Stomach (tissue), 4 donors: ENCODE measurements at regions not wholly inside any gene's neighbourhood (a gene's known extent, or its start where the extent isn't known, plus 50 kb on each side); places are given as distances from the start of the nearest gene placed in this dataset.

ENCODE experiments used
- POLR2A ChIP-seq, 4 donors: fragments of 450-650 bp; IDR thresholded peaks; one replicate each; pipeline ENCODE4 v1.6.1; 2016; ENCODE audit warnings: antibody characterized with exemption in 4 of 4, control low read depth in 2 of 4, mild to moderate bottlenecking in 1 of 4, moderate library complexity in 1 of 4
- TF ChIP-seq, protein P1 (sequence below), 7 experiments: fragments of 450-650 bp in 4 of 7; fragments of 200-600 bp in 3 of 7; sonication (generic) in 3 of 7; IDR thresholded peaks; one replicate each; pipeline ENCODE4 v1.5.1; 2016 to 2019; ENCODE audit warnings: antibody characterized with exemption in 7 of 7, control low read depth in 2 of 7, mild to moderate bottlenecking in 1 of 7

DNA sequence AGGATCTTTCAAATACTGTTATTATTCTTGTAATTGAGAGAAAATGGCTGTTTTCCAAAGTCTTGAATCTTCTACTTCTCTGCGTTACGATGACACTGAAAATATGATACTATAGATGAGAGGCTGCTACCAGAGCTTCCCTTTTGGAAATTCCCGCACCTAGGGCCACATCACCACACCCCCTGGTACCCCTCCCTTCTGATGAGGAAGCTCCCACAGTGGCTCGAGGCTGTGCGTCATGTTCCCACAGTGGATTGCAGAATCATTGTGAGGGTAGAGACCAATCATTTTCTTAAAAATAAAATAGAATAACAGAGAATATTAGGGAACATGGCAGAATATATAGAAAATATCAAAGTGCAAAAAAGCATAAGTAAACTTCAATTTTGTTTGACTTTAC, 268.9 kb upstream of the SMIM21 start:
- TF ChIP-seq, protein P1, sequence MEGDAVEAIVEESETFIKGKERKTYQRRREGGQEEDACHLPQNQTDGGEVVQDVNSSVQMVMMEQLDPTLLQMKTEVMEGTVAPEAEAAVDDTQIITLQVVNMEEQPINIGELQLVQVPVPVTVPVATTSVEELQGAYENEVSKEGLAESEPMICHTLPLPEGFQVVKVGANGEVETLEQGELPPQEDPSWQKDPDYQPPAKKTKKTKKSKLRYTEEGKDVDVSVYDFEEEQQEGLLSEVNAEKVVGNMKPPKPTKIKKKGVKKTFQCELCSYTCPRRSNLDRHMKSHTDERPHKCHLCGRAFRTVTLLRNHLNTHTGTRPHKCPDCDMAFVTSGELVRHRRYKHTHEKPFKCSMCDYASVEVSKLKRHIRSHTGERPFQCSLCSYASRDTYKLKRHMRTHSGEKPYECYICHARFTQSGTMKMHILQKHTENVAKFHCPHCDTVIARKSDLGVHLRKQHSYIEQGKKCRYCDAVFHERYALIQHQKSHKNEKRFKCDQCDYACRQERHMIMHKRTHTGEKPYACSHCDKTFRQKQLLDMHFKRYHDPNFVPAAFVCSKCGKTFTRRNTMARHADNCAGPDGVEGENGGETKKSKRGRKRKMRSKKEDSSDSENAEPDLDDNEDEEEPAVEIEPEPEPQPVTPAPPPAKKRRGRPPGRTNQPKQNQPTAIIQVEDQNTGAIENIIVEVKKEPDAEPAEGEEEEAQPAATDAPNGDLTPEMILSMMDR (IDR thresholded peaks at IDR 0.05), result no peak
- TF ChIP-seq POLR2A (IDR thresholded peaks at IDR 0.05), result no peak
